Rectal smooth muscle tissue (tissue), 1 donor: ENCODE measurements at regions not wholly inside any gene's neighbourhood (a gene's known extent, or its start where the extent isn't known, plus 50 kb on each side); places are given as distances from the start of the nearest gene placed in this dataset.
"Not testable (repeated sequence)": the region's sequence is repeated elsewhere in the genome, so short reads cannot be mapped to it uniquely, and the experiment has no call there.

Source experiments
- H3K27ac ChIP-seq: one replicate; pipeline ENCODE4 v1.7.0; 2013; ENCODE audit warnings: low read depth, low read length, inconsistent platforms
- H3K27me3 ChIP-seq: one replicate; pipeline ENCODE4 v1.7.0; 2013; ENCODE audit warnings: low read length; ENCODE audit not compliant: control insufficient read depth, insufficient read depth
- H3K36me3 ChIP-seq: one replicate; pipeline ENCODE4 v1.7.0; 2013; ENCODE audit warnings: low read length; ENCODE audit not compliant: control insufficient read depth, insufficient read depth
- H3K4me1 ChIP-seq: one replicate; pipeline ENCODE4 v1.7.0; 2013; ENCODE audit warnings: low read length; ENCODE audit not compliant: control insufficient read depth, insufficient read depth
- H3K4me3 ChIP-seq: one replicate; pipeline ENCODE4 v1.7.0; 2013; ENCODE audit warnings: low read length
- H3K9ac ChIP-seq: one replicate; pipeline ENCODE4 v1.7.0; 2013; ENCODE audit warnings: low read length

DNA sequence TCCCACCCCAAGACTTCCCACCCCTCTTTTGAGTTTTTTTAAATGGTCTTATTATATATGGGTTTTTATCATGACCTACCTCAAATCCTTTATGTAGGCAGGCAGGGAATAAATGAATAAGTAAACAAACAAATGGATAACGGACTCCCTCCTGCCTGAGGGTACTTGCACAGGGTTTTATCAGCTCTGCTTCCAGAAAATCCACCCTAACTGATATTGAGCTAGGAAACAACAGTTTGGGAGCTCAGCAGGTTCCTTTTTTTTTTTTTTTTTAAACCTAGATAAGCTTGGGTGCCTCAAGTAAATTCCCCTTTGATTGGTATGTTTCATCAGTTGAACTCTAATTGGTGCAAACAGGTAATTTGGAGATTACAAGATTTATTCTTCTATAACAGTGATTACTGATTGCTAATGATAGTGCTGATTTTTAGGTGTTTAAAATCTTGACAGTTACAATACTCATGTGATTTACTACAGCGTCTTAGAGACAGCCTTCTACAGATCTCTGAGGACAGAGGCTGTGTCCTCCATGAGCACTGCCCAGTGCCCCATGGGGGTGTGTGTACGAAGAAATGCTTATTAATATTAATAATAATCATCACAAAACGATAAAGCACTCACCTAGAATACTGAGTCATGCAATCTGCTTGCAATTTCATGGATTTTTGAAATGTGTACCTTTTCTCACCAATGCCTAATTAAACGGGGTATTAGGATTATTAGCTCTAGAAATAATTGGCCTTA lies 347.4 kb downstream of the RRAGC start:
- Histone ChIP-seq H3K27me3 (no peaks in the 10 kb centered on the region), H3K4me1 (no peaks in the 10 kb centered on the region), H3K36me3 (no peaks in the 10 kb centered on the region), H3K27ac (no peak overlapping the region), H3K9ac (no peak overlapping the region), H3K4me3 (no peak overlapping the region)

DNA sequence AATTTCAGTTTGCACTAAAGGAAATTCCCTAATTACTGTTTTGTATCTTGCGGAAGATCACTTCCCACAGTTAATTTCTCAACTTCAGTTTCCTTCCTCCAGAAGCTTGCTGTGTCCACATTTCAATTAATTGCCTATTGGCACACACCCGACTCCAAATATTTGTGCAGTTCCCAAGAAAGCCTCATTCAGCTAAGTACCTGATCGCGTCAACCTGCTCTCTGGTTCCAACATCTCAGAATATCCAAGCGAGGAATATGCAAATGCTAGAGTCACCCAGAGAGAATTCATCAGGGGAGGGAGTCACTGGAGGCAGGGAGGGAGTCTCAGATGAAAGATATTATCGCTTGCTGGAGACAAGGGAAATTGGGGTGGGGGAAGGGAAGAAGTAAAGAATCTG lies 351.3 kb downstream of the RRAGC start:
- Histone ChIP-seq H3K4me3 (no peak overlapping the region), H3K9ac (no peak overlapping the region), H3K27ac (no peak overlapping the region), H3K36me3 (no peaks in the 10 kb centered on the region), H3K27me3 (no peaks in the 10 kb centered on the region), H3K4me1 (no peaks in the 10 kb centered on the region)

DNA sequence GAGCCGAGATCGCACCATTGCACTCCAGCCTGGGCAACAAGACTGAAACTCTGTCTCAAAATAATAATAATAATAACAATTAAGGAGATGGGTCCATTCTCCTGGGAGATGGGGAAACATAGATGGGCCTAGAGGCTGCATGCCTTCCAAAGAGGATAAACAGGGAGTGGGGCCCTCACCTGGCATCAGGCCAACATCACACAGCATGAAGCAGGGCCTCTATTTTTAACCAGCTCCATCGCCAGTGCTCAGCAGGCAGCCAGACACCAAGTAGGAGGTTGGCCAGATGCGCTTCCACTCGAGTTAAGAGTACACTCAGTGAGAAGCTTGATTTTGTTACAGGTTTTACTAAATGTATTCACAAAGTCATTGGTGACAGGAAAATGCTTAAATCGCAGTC lies 352.0 kb downstream of the RRAGC start:
- Histone ChIP-seq H3K27ac (no peak overlapping the region), H3K9ac (no peak overlapping the region), H3K4me3 (no peak overlapping the region), H3K36me3 (no peaks in the 10 kb centered on the region), H3K27me3 (no peaks in the 10 kb centered on the region), H3K4me1 (no peaks in the 10 kb centered on the region)

DNA sequence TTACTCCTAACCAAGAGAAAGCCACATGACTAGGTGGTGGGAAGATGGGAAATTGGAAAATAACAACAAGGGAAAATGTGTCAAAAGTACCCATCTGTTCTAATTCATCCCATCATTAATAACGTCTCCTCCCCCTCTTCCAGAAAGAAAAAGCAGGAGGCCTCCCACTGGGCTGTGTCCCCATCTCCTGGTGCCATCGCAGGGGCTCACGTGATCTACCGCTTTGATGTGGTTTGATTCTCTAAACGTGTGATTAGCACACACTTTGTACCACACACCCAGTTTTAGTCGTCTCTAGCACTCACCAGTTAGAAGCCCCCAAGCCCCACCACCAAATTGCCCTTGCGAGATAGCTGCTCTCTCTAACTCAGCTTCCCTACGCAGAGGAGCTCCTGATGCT lies 353.6 kb downstream of the RRAGC start:
- no peaks in the 10 kb centered on the region for H3K27me3 ChIP-seq
- no peak overlapping the region for H3K9ac ChIP-seq
- H3K36me3 ChIP-seq, result no peaks in the 10 kb centered on the region

DNA sequence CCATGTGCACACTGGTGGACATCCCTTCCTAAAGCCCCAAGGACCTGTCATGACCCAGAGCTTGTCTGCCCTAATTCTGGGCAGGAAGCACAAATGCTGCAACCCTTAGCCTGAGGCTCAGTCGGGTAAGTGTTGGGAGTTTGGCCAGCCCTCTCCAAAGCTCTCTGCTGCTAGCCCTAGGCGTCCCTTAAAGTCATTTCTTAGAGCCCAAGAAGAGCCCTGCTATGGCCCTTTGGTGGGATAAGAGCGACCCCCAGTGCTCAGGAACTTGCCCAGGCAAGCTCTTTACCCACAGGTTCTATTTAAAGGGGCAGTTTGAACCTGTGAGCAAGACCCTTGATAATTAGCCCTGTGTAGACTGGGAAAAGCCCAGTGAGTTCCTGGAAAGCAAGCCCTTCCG lies 356.8 kb downstream of the RRAGC start:
- H3K27ac ChIP-seq, result no peak overlapping the region
- H3K9ac ChIP-seq, result no peak overlapping the region
- no peak overlapping the region for H3K4me3 ChIP-seq
- no peaks in the 10 kb centered on the region for H3K4me1 ChIP-seq
- no peaks in the 10 kb centered on the region for H3K27me3 ChIP-seq
- no peaks in the 10 kb centered on the region for H3K36me3 ChIP-seq

More for the DNA sequence above, 353.6 kb downstream of the RRAGC start:
- Histone ChIP-seq H3K4me1 (no peaks in the 10 kb centered on the region), H3K4me3 (no peak overlapping the region), H3K27ac (no peak overlapping the region)

DNA sequence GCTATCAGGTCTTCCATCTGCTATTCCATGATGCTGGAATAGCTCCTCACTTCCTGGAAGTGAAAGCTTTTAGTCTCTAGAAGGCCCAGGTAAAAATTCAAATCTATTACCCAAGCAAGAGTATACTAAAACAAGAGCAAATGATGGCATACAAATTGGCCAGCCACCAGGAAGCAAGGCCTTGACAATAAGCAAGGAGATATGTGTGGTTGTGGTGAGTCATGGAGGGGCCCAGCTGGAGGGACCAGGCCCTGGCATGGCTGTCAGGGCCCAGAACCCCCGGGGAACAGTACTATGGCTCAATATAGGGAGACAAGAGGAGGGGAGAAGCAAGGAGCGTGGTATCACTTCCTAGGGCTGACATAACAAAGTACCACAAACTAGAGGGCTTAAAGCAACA lies 358.7 kb downstream of the RRAGC start:
- no peaks in the 10 kb centered on the region for H3K27me3 ChIP-seq
- H3K4me1 ChIP-seq, result no peaks in the 10 kb centered on the region
- no peak overlapping the region for H3K27ac ChIP-seq
- no peak overlapping the region for H3K4me3 ChIP-seq
- no peak overlapping the region for H3K9ac ChIP-seq
- H3K36me3 ChIP-seq, result no peaks in the 10 kb centered on the region

DNA sequence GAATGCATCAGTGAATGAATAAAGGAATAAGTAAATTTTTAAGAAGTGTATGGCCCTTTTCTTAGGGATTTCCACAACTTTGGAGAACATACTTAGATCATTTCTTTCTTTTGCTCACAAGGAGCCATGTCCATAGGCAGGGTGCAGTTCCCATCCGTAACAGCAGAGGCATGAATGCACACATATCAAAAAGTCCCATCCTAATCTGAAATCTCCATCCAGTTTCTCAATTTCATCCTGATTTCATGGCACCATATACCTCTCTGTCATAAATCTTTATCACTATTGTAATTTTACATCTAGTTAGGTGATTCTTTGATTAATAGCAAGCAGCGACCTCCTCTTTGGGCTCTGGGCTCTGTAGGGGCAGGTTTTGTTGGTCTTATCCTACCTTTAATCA lies 359.2 kb downstream of the RRAGC start:
- no peaks in the 10 kb centered on the region for H3K4me1 ChIP-seq
- H3K27me3 ChIP-seq, result no peaks in the 10 kb centered on the region
- H3K9ac ChIP-seq, result no peak overlapping the region
- H3K27ac ChIP-seq, result no peak overlapping the region
- H3K36me3 ChIP-seq, result no peaks in the 10 kb centered on the region
- no peak overlapping the region for H3K4me3 ChIP-seq

GRCh38 chr1:38498686-38499085 lies 360.9 kb downstream of the RRAGC start:
- H3K4me1 ChIP-seq, result no peaks in the 10 kb centered on the region
- no peak overlapping the region for H3K9ac ChIP-seq
- no peaks in the 10 kb centered on the region for H3K27me3 ChIP-seq
- no peak overlapping the region for H3K4me3 ChIP-seq
- H3K27ac ChIP-seq, result no peak overlapping the region
- no peaks in the 10 kb centered on the region for H3K36me3 ChIP-seq

DNA sequence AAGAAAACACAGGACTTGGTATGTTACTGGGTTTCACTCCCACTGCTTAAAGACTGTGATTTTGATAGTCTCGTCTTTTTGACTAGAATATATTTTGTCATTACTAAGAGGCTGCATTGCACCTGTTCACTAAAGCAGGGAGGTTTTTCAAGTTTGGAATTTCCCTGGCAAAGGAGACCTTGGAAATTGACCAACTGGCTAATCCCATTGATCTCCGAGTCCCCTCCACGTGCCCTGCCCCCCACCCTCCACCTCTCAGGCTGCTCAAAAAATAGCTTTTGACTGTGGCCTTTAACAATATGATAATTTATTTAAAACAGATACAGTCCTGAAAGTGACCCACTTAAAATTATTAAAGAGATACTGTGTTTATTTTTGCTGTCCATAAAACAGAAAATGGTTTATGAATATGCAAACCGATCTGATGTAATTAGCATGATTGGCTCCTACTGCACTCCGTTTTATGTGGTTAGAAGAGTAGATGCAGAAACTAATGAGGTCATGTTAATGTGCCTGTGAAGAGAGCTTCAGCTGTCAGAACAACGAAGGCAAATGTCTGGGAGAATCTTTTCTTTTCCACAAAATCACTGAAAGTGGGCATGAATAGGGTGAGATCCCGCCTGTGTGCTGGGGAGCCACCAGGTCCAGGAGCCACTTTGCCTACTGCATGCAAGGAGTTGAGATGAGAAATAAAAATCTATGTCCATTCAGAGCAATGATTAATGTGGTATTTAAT lies 361.5 kb downstream of the RRAGC start:
- H3K4me1 ChIP-seq, result no peaks in the 10 kb centered on the region
- no peak overlapping the region for H3K9ac ChIP-seq
- H3K27ac ChIP-seq, result no peak overlapping the region
- no peaks in the 10 kb centered on the region for H3K27me3 ChIP-seq
- H3K4me3 ChIP-seq, result no peak overlapping the region
- H3K36me3 ChIP-seq, result no peaks in the 10 kb centered on the region

DNA sequence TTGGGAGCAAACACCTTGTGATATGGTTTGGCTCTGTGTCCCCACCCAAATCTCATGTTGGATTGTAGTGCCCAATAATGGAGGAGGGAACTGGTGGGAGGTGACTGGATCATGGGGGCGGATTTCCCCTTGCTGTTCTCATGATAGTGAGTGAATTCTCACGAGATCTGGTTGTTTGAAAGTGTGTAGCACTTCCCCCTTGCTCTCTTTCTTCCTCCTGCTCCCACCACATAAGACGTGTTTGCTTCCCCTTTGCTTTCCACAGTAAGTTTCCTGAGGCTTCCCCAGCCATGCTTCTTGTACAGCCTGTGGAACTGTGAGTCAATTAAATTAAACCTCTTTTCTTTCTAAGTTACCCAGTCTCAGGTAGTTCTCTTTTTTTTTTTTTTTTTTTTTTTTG lies 366.3 kb downstream of the RRAGC start:
- H3K27ac ChIP-seq, H3K9ac ChIP-seq, H3K4me3 ChIP-seq, H3K4me1 ChIP-seq, H3K27me3 ChIP-seq, H3K36me3 ChIP-seq: not testable (repeated sequence)

DNA sequence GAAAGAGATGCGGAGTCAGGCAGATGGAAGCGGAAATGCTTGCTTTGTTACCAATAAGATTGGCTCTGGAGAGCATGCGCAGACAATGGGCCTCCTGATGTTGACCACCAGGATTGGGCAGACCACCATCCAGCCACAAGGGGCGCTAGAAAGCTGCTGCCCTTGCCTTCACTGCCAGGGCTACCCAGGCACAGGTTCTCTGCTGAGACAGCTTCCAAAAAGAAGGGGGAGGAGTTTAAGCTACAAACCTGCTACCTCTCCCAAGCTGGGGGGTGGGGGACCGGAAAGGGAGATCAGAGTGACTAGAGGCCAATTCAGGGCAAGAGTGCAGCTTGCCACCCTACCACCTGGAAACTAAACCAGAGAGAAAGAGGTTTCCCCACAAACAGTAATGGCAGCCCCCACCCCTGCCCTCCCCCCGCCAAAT lies 369.7 kb downstream of the RRAGC start:
- no peak overlapping the region for H3K9ac ChIP-seq
- H3K4me1 ChIP-seq, result no peaks in the 10 kb centered on the region
- no peaks in the 10 kb centered on the region for H3K36me3 ChIP-seq
- H3K4me3 ChIP-seq, result no peak overlapping the region
- H3K27ac ChIP-seq, result no peak overlapping the region
- H3K27me3 ChIP-seq, result no peaks in the 10 kb centered on the region

- no peaks in the 10 kb centered on the region for H3K4me1 ChIP-seq
- H3K27ac ChIP-seq, result no peak overlapping the region
- no peak overlapping the region for H3K9ac ChIP-seq
- H3K4me3 ChIP-seq, result no peak overlapping the region
- H3K36me3 ChIP-seq, result no peaks in the 10 kb centered on the region
- H3K27me3 ChIP-seq, result no peaks in the 10 kb centered on the region
Observed at GRCh38 chr1:38488162-38488898, 371.2 kb downstream of the RRAGC start.
